Activated T-helper 1 cell treated with anti-CD3 and anti-CD28 coated beads, Interleukin-12 subunit alpha, Interleukin-12 subunit beta, Interleukin-2, Interleukin-4 antibody, amounts not matched to agents 30 ng/mL and 10 ng/mL and 1 ng/mL, durations not matched to agents 14 hours and 24 hours and 36 hours (primary cell): ENCODE measurements at regions not wholly inside any gene's neighbourhood (a gene's known extent, or its start where the extent isn't known, plus 50 kb on each side); places are given as distances from the start of the nearest gene placed in this dataset.
A peak's percentile ranks its signal among the peaks of the same experiment; 100 is the strongest.

Experiments used
- DNase-seq: peaks from one replicate; pipeline ENCODE4 v3.0.0; 2021; ENCODE audit warnings: low spot score
- H3K27ac Mint-ChIP-seq: one replicate; pipeline ENCODE4 v1.8.0; 2021; ENCODE audit warnings: mild to moderate bottlenecking, mixed read lengths
- H3K27me3 Mint-ChIP-seq: one replicate; pipeline ENCODE4 v1.8.0; 2022; ENCODE audit warnings: mild to moderate bottlenecking, moderate library complexity, mixed read lengths; ENCODE audit not compliant: insufficient read depth
- H3K36me3 Mint-ChIP-seq: one replicate; pipeline ENCODE4 v1.8.0; 2021; ENCODE audit warnings: low read depth, mixed read lengths
- H3K4me1 Mint-ChIP-seq: one replicate; pipeline ENCODE4 v1.8.0; 2021; ENCODE audit warnings: low read depth, mixed read lengths
- H3K4me3 Mint-ChIP-seq: one replicate; pipeline ENCODE4 v1.8.0; 2021; ENCODE audit warnings: mild to moderate bottlenecking, moderate library complexity, mixed read lengths
- H3K9me3 Mint-ChIP-seq: one replicate; pipeline ENCODE4 v1.8.0; 2021; ENCODE audit warnings: mixed read lengths
- intact Hi-C: fragments of 100-400 bp; cut with micrococcal nuclease; formaldehyde crosslinking; loops from one replicate; pipeline ENCODE4 v1.15.1; 2024

DNA sequence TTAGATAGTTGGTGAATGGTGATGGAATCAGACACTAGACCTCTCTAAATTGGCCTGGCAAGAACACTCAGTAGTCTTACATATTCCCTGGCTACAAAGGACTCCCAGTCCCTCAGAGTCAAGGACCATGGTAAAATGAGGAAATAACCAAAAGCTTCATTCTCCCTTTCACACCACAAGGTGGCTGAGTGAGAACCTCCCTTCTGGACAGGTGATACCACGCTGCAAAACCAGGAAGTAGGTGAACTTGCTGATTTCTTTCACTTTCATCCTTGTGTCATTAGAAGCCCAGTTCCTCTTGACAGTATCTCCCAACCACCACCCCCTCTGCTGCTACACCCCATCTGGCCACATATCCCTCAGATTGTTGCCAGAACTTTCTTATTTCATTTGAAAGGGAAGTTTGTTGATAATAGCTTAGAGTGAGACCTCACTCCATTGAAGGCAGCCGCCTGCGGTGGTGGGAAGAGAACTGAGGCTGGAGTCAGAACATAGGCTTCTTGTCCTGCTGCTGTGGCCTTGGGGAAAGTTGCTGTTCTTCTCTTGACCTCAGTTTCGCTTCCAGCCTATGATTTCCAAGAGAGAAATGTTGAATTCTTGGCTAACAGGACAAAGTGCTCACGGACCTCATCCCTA is 290.6 kb upstream of the CCL2 start:
- H3K9me3 Mint-ChIP-seq, result peaks cover 6% of the 10 kb centered on the region
- H3K27ac Mint-ChIP-seq, result no peak overlapping the region
- H3K4me1 Mint-ChIP-seq, result peaks cover 48% of the 10 kb centered on the region
- DNase-seq, result peak; percentile 30
- intact Hi-C loops, result loop anchor here (10.0 kb wide), 1 partner anchor 400 kb away; the partner anchor contains the start of gene CCL1
- H3K4me3 Mint-ChIP-seq, result peak overlapping the region; percentile 38
- H3K36me3 Mint-ChIP-seq, result no peaks in the 10 kb centered on the region
- H3K27me3 Mint-ChIP-seq, result peaks cover 1% of the 10 kb centered on the region

- H3K9me3 Mint-ChIP-seq, result no peaks in the 10 kb centered on the region
- DNase-seq, result no peak
- H3K36me3 Mint-ChIP-seq, result no peaks in the 10 kb centered on the region
- H3K27me3 Mint-ChIP-seq, result peaks cover 4% of the 10 kb centered on the region
- H3K27ac Mint-ChIP-seq, result no peak overlapping the region
- intact Hi-C loops, result loop anchor here (10.0 kb wide), 1 partner anchor 398 kb away; the partner anchor contains the start of gene CCL1
- H3K4me1 Mint-ChIP-seq, result peaks cover 59% of the 10 kb centered on the region
- H3K4me3 Mint-ChIP-seq, result no peak overlapping the region
Measured at GRCh38 chr17:33966410-33967059, 288.6 kb upstream of the CCL2 start.

DNA sequence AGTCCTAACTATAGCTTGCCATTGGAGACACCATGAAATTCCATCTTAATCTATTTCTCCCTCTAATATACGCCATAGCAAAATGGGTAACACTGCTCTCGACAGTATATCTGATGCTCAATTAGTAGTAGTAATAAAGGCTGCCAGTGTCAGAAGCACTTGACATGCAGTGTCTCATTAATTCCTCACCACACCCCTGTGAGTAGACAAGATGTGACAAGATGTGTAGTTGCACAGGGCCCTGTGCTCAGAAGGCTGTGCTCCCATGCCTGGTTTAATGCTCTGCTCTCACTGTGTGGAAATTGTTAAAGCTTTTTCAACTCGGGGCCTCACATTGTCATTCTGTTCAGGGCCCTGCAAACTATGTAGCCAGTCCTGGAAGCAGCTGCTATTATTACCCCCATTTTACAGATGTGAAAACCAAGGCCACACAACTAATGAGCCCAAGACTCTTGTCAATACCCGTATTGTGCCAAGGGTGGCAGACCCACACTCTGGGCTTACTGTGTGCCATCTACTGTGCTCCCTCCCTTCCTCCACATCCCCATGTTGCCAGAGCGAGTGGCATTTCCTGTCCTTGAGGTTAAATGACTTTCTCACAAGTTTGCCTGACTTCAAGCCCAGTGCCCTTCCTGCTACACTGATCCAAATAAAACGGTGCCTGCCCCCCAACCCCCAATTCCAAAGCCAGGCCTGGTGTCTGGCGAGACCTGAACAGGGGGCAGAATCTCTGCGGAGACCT is 287.3 kb upstream of the CCL2 start:
- DNase-seq, result no peak

GRCh38 chr17:33968350-33969044 is 286.6 kb upstream of the CCL2 start:
- no peaks in the 10 kb centered on the region for H3K9me3 Mint-ChIP-seq
- H3K27me3 Mint-ChIP-seq, result peaks cover 11% of the 10 kb centered on the region
- peak overlapping the region; percentile 75 for H3K27ac Mint-ChIP-seq
- no peaks in the 10 kb centered on the region for H3K36me3 Mint-ChIP-seq
- peaks cover 42% of the 10 kb centered on the region for H3K4me1 Mint-ChIP-seq
- DNase-seq, result peak; percentile 48
- intact Hi-C loops, result loop anchor here (10.0 kb wide), 1 partner anchor 396 kb away; the partner anchor contains the start of gene CCL1
- H3K4me3 Mint-ChIP-seq, result peak overlapping the region; percentile 53

More for the DNA sequence above, 287.3 kb upstream of the CCL2 start:
- Mint-ChIP-seq H3K36me3 (no peaks in the 10 kb centered on the region), H3K27me3 (peaks cover 7% of the 10 kb centered on the region), H3K9me3 (no peaks in the 10 kb centered on the region), H3K4me1 (peaks cover 49% of the 10 kb centered on the region), H3K27ac (peak overlapping the region; percentile 75), H3K4me3 (peak overlapping the region; percentile 53)
- intact Hi-C loops, result loop anchor here (10.0 kb wide), 1 partner anchor 397 kb away; the partner anchor contains the start of gene CCL1

DNA sequence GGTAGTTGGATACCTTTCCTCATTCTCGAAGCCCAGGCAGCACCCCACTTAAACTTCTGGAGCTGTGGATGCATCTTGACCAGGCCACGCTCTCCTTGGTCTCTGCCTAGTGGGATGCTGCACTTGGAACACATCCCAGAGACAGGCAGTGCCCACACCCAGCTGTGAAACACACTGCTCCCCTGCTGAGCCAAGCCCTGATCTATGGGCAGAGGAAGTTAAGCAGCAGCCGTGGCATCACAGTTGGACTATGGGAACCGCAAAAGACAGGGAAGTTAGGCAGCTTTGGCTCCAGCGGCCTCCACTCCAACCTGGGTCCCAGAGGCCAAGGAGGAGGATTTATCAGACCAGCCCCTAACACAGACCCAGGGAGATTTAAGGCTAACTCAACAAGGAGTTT is 284.8 kb upstream of the CCL2 start:
- no peak overlapping the region for H3K4me3 Mint-ChIP-seq

GRCh38 chr17:33972763-33973162 is 282.3 kb upstream of the CCL2 start:
- H3K36me3 Mint-ChIP-seq, result no peaks in the 10 kb centered on the region
- H3K4me3 Mint-ChIP-seq, result no peak overlapping the region
- H3K27me3 Mint-ChIP-seq, result peaks cover 24% of the 10 kb centered on the region
- no peaks in the 10 kb centered on the region for H3K9me3 Mint-ChIP-seq
- H3K4me1 Mint-ChIP-seq, result peaks cover 27% of the 10 kb centered on the region
- no peak overlapping the region for H3K27ac Mint-ChIP-seq
- intact Hi-C loops, result no loop called here
- no peak for DNase-seq

More for the DNA sequence above, 284.8 kb upstream of the CCL2 start:
- peaks cover 31% of the 10 kb centered on the region for H3K4me1 Mint-ChIP-seq
- intact Hi-C loops, result no loop called here
- no peaks in the 10 kb centered on the region for H3K9me3 Mint-ChIP-seq
- peaks cover 19% of the 10 kb centered on the region for H3K27me3 Mint-ChIP-seq
- no peak overlapping the region for H3K27ac Mint-ChIP-seq
- no peaks in the 10 kb centered on the region for H3K36me3 Mint-ChIP-seq
- no peak for DNase-seq

DNA sequence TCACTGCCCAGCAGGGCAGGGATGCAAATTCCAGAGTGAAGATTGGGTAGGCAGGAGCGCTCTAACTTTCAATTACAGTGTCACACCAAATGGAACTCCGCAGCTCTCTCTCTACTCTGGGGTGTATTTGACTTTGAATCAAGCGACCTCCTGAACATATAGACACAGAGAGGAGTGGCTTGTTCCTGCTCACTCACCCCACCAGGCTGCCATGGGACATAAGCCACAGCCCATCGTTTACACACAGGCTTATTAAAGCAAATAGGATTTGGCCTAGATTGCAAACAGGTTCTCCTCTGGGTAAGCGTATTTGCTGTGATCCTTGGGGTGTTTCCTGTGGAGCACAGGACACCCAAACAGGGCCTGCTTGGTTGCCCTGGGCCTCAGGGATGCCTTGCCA is 281.6 kb upstream of the CCL2 start:
- Mint-ChIP-seq H3K9me3 (no peaks in the 10 kb centered on the region), H3K36me3 (no peaks in the 10 kb centered on the region), H3K4me1 (peaks cover 20% of the 10 kb centered on the region), H3K4me3 (no peak overlapping the region), H3K27ac (no peak overlapping the region), H3K27me3 (peaks cover 27% of the 10 kb centered on the region)
- intact Hi-C loops, result no loop called here
- DNase-seq, result no peak

- H3K4me1 Mint-ChIP-seq, result peaks cover 12% of the 10 kb centered on the region
- no peak overlapping the region for H3K27ac Mint-ChIP-seq
- no peaks in the 10 kb centered on the region for H3K36me3 Mint-ChIP-seq
- H3K4me3 Mint-ChIP-seq, result no peak overlapping the region
- H3K9me3 Mint-ChIP-seq, result no peaks in the 10 kb centered on the region
- H3K27me3 Mint-ChIP-seq, result peaks cover 27% of the 10 kb centered on the region
- DNase-seq, result no peak
- intact Hi-C loops, result no loop called here
Measured at GRCh38 chr17:33974276-33974675, 280.8 kb upstream of the CCL2 start.

DNA sequence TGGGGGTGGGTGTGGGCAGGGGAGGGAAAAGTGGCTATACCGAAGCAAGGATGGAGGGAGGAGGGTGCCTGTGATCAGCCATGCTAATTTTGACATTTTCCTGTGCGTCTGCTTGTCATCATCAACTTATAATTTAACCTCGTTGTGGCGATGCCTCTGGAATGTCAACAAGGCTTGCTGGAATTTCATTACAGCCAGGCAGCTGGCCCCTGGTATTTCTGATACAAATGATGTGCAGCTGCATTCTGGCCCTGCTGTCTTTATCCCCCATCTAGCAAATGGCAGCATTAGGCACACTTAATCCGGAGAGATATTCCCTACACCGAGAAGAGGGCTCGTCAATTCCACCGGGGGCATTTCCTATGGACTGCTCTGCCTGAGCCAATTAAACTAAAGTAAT is 278.3 kb upstream of the CCL2 start:
- no peak for DNase-seq
- Mint-ChIP-seq H3K9me3 (no peaks in the 10 kb centered on the region), H3K36me3 (no peaks in the 10 kb centered on the region), H3K27me3 (peaks cover 22% of the 10 kb centered on the region), H3K4me1 (peaks cover 4% of the 10 kb centered on the region), H3K4me3 (no peak overlapping the region), H3K27ac (no peak overlapping the region)
- intact Hi-C loops, result no loop called here

- no peaks in the 10 kb centered on the region for H3K9me3 Mint-ChIP-seq
- no peak for DNase-seq
- intact Hi-C loops, result no loop called here
- no peak overlapping the region for H3K27ac Mint-ChIP-seq
- peaks cover 21% of the 10 kb centered on the region for H3K27me3 Mint-ChIP-seq
- H3K4me3 Mint-ChIP-seq, result no peak overlapping the region
- H3K36me3 Mint-ChIP-seq, result no peaks in the 10 kb centered on the region
- H3K4me1 Mint-ChIP-seq, result peaks cover 4% of the 10 kb centered on the region
Measured at GRCh38 chr17:33977729-33978514, 277.2 kb upstream of the CCL2 start.

DNA sequence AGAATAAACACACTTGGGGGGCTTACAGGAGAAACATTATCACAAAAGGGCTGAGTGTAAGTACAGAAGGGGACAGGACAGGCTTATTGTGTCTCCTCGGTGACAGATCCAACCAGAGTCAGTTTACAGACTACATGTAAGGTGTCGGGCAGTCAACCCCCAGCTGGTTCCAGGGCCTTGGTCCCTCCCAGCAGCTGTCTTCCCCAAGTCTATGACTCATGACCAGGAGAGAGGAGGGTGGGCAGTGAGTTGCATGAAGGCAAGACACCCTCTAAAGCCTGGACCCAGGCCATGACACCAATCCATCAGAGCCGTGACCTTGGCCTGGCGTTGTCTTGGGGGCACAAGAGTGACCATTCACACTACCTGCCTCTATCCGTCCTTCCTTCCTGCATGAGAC is 276.2 kb upstream of the CCL2 start:
- DNase-seq, result no peak
- H3K27ac Mint-ChIP-seq, result no peak overlapping the region
- H3K9me3 Mint-ChIP-seq, result no peaks in the 10 kb centered on the region
- peaks cover 19% of the 10 kb centered on the region for H3K27me3 Mint-ChIP-seq
- H3K36me3 Mint-ChIP-seq, result no peaks in the 10 kb centered on the region
- no peak overlapping the region for H3K4me3 Mint-ChIP-seq
- peaks cover 4% of the 10 kb centered on the region for H3K4me1 Mint-ChIP-seq
- intact Hi-C loops, result no loop called here

GRCh38 chr17:33980193-33980592 is 274.9 kb upstream of the CCL2 start:
- Mint-ChIP-seq H3K27ac (no peak overlapping the region), H3K36me3 (no peaks in the 10 kb centered on the region), H3K4me1 (peaks cover 4% of the 10 kb centered on the region), H3K4me3 (no peak overlapping the region), H3K27me3 (peaks cover 18% of the 10 kb centered on the region), H3K9me3 (no peaks in the 10 kb centered on the region)
- intact Hi-C loops, result no loop called here
- no peak for DNase-seq
